Kidney capillary endothelial cell (primary cell): ENCODE measurements at regions not wholly inside any gene's neighbourhood (a gene's known extent, or its start where the extent isn't known, plus 50 kb on each side); places are given as distances from the start of the nearest gene placed in this dataset.

Experiments used
- DNase-seq: peaks from one replicate; pipeline ENCODE4 v3.0.0-alpha.2; 2018; ENCODE audit warnings: low spot score

GRCh38 chr4:166491635-166492034 lies 618.6 kb downstream of the TLL1 start:
- DNase-seq, result no peak

- no peak for DNase-seq
Observed at GRCh38 chr4:166493924-166494345, 620.9 kb downstream of the TLL1 start.

GRCh38 chr4:166498546-166498945 lies 625.5 kb downstream of the TLL1 start:
- no peak for DNase-seq

GRCh38 chr4:166499820-166500219 lies 626.8 kb downstream of the TLL1 start:
- no peak for DNase-seq

GRCh38 chr4:166501941-166502382 lies 628.9 kb downstream of the TLL1 start:
- DNase-seq, result peak; percentile 15

GRCh38 chr4:166502660-166503059 lies 629.6 kb downstream of the TLL1 start:
- DNase-seq, result no peak

- no peak for DNase-seq
Observed at GRCh38 chr4:166506051-166506450, 633.0 kb downstream of the TLL1 start.

GRCh38 chr4:166512267-166512666 lies 639.2 kb downstream of the TLL1 start:
- DNase-seq, result no peak

- no peak for DNase-seq
Observed at GRCh38 chr4:166518315-166518714, 645.3 kb downstream of the TLL1 start.

- no peak for DNase-seq
Observed at GRCh38 chr4:166518776-166519175, 645.7 kb downstream of the TLL1 start.

- no peak for DNase-seq
Observed at GRCh38 chr4:166519774-166520173, 646.7 kb downstream of the TLL1 start.

GRCh38 chr4:166527500-166527899 lies 654.5 kb downstream of the TLL1 start:
- no peak for DNase-seq

GRCh38 chr4:166531703-166532102 lies 658.7 kb downstream of the TLL1 start:
- no peak for DNase-seq

- no peak for DNase-seq
Observed at GRCh38 chr4:166535865-166536264, 662.8 kb downstream of the TLL1 start.

GRCh38 chr4:166538491-166539005 lies 665.5 kb downstream of the TLL1 start:
- DNase-seq, result no peak

- DNase-seq, result no peak
Observed at GRCh38 chr4:166546009-166546408, 673.0 kb downstream of the TLL1 start.

GRCh38 chr4:166577639-166578038 lies 656.7 kb downstream of the SPOCK3 start:
- no peak for DNase-seq

- no peak for DNase-seq
Observed at GRCh38 chr4:166585491-166585890, 648.8 kb downstream of the SPOCK3 start.

- peak; percentile 7 for DNase-seq
Observed at GRCh38 chr4:166594326-166594946, 639.9 kb downstream of the SPOCK3 start.

- no peak for DNase-seq
Observed at GRCh38 chr4:166600264-166600663, 634.0 kb downstream of the SPOCK3 start.

- DNase-seq, result no peak
Observed at GRCh38 chr4:166602068-166602467, 632.2 kb downstream of the SPOCK3 start.

- no peak for DNase-seq
Observed at GRCh38 chr4:166622425-166622977, 611.8 kb downstream of the SPOCK3 start.

GRCh38 chr4:166625018-166625637 lies 609.2 kb downstream of the SPOCK3 start:
- no peak for DNase-seq
